ENCODE measurements at regions not wholly inside any gene's neighbourhood (a gene's known extent, or its start where the extent isn't known, plus 50 kb on each side); places are given as distances from the start of the nearest gene placed in this dataset.
"Not testable (repeated sequence)": the region's sequence is repeated elsewhere in the genome, so short reads cannot be mapped to it uniquely, and the experiment has no call there.

DNA sequence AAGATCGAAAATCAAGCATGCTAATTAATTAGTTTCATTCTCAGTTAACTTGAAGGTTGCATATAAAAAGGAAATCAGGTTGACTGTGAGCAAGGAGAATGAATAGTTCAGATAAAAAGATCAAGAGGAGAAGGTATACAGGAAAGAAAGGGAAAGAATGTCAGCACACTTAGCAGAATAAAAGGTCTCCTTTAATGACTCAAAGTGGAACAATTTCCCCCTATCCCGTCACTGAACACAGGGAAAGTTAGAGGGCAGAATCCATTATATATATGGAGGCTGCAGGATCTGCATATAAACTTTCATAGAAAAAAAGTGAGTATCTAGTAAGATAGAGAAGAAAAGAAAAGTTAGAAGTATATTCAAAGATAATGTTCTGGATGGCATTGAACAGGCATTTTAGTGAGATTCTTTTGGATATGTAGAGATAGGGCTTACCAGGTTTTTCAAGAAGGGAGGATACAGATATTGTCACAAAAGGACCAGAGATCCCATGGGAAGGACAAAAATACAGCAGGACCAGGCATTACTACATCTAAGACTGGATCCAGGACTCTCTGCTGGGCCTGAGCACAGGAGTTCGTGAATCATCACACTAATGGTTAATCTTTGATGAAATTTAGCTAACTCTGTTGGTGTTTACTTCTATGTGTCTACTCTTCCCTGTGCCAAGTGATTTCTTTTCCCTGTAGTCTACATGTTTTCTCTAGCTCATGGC, 988.2 kb upstream of the ARRDC3 start:
- no peak for DNase-seq

DNA sequence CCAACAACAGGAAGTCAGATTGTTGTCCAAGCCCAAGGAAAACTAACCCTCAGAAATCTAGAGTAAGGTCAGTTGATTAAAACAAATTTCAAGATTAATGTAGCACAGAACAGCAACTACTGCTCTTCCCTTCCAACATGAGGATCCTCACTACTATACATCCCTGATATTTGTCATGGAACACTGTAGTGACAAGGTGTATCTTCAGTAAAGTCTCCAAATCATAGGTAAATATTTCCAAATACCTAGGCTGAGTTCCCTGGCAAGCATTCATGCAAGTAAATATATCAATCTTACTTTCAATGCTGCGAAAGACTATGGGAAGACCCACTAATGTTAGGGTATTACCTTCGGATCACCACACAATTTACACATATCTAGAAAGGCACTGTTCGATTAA, 986.9 kb upstream of the ARRDC3 start:
- DNase-seq: no peak

DNA sequence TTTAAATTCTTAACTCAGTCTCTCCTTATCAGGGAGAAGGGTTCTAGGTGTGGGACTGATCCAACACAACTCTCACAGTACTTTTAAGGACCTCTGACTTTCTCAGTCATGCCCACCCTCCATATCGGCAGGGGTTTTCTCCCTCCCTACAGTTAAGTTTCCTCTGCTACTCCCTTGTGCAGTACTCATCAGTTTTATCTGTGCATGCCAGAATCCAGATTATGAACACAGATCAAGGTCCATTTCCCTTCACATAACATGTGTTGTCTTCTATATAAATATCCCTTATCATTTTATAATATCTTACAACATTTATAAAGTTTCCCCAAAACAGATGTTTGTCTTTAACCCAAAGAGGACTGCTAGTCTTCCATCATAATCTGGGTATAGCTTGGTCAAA, 986.5 kb upstream of the ARRDC3 start:
- no peak for DNase-seq

DNA sequence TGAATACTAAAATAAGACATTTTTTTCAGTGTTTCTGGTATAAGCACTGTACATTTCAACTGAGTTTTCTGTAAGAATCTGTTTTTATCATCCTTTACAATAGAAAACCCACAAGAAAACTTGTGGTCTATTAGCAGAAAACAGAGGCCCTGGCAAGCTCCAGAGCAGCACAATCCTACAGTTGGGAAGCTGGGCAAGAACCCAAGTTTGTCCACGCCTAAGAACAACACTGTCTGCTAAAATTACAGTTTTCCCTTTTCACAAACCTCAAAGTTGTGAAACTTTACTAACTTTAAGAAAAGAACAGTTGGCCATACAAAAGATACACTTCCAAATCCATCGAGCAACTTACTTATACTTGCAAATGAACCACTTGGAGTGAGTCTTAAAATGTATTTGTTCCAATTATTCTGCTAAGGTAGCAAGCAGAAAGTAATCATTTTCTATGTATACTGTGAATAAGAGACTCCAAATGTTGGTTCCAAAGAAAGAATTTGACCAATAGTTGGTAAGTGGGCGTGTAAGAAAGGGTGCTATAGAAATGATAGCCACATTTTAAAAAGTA, 982.0 kb upstream of the ARRDC3 start:
- DNase-seq: no peak

DNA sequence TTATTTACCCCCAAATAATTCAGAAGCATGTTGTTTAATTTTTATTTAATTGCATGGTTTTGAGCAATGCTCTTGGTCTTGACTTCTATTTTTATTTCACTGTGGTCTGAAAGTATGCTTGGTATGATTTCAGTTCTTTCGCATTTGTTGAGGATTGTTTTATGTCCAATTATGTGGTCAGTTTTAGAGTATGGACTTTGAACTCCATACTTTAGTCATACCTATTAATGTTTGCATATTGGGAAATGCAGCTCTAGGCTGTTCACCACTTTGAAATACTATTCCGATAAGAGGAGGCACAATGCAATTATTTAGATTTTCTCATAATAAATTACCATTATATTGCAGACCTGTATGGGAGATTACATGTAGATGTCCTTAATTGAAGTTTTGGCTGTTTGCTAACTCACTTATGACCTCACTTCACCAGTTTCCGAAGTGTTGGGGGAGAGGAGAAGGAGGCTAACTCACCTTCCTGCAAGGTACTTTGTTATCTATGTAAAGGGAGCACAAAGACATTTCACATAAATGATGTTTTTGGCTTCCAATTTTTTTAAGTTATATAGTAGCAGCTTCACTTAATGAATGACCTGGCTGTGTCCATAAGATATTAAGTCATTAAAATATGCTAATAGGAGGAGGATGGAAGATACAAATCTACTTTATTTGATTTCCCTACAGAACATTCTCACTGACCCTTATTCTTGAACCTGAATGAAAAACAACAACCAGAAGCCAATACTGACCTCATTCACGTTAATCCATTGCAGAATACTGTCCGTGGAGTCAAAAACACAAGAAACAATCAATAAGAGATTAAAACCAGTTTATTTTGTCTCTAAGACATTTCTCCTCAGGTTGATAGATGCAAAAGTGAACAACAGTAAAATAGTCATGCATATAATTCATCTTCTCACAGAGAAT, 970.3 kb upstream of the ARRDC3 start:
- DNase-seq: no peak

DNA sequence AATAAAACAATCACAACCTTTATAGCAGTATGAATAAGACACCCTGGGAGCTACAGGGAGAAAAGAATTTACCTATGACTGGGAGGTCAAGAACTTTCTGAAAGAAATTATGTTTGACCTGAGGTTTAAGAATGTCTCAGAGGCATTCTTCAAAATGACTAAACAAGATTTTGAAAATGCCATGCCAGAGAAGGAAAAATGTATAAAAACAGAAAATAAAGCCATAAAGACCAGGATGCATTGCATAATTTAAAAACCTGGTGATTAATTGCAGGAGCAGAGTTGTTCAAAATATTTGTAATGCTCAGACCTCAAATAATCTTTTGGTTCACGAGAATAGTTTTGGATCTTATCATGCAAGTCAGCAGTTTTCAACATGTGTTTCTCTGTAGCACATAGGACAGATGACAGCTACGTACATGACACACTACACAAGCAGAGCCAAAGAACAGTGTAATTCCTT, 954.7 kb upstream of the ARRDC3 start:
- DNase-seq: no peak

DNA sequence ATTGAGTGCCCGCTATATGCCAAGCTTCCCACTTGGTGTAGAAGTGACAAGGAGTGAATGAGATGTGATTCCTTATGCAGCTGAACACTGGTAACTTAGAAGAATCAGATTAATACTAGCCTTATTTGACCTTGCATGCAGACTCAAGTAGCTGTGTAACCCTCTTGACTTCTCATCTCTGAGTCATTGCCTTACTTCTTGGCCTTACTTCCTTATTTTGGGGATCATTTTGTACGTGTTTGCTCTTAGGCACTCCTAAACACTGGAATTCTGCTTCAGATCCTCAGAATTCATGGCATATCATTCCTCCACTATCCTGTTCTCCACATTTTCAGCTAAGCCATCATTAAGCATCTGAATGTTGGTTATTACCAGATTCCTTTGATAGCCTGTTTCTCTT, 948.9 kb upstream of the ARRDC3 start:
- no peak for DNase-seq

DNA sequence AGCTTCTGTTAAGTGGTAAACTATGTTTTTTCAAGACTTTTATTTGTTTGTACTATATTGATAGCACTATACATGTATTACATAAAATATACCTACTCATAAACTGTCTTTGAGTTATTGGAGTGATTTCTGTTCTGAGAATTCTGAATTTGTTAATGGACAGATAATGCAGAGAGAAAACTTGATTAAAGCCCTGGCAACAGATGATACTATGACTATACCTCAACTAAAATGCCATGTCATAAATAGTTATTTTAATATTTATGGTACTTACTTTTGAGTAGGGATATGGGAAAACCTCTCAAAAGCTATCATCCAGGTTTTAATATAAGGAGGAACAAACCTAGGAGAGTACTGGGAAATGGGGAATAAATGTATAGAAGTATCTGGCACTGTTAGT, 947.2 kb upstream of the ARRDC3 start:
- DNase-seq: no peak

DNA sequence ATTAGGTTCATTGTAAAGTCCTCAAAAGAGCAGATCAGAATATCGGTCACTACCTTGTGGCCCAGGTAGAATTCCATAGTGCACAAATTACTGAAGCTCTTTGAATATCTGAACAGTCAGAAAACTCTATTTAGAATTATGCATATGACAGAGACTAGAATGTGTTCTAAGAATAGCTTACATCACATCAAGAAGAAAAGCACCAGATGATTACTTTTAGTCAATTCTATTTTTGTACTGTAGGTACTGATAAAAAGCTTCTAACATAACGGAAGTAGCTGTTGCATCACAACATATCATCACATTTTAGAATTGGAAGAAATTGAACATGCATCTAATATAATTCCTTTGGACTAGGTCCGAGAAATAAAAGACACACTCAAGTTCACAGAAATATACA, 946.6 kb upstream of the ARRDC3 start:
- DNase-seq: no peak

DNA sequence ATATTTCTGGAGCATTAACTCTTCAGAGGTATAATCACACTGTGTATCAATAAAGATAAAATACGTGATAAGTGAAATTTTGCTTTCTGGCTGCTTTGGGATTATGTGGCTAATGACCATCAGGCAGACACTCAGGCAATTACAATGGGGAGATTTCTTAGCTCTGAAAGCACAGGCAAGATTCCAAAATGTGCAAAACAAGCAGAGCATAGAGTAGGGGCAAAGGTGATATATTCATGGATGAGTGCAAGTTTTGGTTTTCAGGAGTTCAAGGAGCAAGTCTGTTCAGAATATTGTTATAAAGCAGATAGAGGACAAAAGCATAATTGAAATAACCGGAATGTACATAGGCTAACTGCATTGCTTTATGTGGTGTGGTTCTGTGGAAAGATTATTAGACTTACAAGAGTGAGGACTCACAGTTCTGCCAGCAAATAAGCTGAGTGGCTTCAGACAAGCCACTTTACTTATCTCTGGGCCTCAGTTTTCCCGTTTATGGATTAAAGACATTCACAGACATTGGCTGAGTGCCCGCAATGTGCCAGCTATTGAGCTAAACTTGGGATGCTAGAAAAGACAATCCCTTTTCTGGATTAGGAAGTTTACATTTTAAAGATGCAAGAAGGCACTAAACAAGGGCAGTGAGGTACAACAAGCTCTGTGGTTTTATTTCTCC, 945.6 kb upstream of the ARRDC3 start:
- no peak for DNase-seq

DNA sequence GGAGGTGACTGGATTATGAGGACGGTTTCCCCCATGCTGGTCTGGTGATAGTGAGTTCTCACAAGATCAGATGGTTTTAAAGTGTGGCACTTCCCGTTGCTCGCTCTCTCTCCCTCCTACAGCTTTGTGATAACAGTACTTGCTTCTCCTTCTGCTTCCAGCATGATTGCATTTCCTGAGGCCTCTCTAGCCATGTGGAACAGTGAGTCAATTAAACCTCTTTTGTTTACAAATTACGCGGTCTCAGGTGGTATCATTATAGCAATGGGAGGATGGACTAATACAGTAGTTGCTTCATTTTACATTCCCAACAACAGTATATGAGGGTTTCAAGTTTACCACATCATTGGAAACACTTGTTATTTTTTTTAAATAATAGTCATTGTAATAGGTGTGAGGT, 937.3 kb upstream of the ARRDC3 start:
- no peak for DNase-seq

DNA sequence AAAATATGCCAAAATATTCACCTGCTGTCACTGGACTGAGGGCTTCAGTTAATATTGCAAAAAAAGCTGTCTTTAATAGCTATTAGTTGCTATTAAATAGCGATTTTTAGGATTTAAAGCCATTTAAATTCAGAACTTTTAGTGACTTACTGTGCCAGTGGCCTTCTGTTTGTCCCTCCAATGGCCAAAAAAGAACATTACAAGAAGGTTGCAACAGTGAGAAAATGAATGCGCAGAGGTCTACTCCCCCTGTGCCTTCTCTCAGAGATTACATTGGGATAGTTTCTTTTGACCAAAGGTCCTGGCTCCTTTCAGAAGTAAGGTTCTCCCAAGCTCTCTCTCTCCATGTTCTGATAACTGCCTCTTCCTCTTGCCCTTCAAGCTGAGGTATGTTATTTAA, 930.3 kb upstream of the ARRDC3 start:
- DNase-seq: no peak

DNA sequence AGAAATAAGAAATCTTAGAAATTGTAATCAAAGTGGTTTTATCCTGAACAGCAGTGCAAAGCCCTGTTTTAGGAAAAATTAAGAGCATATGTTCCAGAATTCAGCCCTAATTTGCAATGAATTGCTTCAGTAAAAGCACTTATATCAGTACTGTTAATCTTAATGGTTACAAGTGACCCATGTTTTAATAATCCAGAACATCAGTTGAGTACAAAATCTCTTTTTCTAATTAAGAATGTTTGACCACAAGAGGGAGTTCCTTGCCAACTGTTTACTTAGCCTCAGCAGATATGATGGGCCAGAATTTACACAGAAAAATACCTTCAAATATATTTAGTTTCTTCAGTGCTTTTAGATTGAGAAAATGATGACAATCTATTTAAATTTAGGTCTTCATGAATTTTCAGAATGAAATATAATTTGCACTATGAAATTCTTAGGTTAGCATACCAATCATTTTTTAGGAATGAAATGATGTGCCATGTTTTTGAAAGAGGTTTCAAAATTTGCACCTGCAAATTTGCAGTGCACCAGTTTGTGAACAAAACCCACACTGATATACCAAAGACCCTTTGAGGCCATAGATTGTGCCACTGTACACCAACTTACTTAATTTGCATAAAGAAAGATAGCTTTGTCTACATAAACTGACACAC, 926.3 kb upstream of the ARRDC3 start:
- no peak for DNase-seq

DNA sequence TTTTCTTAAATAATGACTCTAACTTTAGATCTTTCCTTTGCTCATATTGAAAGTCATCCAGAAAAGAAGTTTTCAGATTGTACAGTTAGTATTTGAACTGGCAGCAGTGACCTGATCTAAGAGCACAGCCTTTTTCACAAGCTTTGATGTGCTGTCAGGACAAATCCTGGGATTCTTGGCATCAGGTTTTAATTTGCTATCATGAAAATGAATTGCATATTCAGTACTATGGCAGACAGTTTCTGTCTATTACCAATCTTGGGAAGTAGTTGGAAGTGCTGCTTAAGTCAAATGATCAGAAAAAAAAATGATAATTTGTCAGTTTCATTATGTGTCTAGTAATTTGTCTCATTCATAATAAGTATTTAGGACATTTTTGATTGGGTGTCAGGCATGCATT, 925.6 kb upstream of the ARRDC3 start:
- DNase-seq: no peak

DNA sequence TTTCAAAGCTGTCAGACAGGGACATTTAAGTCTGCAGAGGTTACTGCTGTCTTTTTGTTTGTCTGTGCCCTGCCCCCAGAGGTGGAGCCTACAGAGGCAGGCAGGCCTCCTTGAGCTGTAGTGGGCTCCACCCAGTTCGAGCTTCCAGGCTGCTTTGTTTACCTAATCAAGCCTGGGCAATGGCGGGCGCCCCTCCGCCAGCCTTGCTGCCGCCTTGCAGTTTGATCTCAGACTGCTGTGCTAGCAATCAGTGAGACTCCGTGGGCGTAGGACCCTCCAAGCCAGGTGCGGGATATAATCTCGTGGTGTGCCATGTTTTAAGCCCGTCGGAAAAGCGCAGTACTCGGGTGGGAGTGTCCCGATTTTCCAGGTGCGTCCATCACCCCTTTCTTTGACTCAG, 919.2 kb upstream of the ARRDC3 start:
- DNase-seq: not testable (repeated sequence)

DNA sequence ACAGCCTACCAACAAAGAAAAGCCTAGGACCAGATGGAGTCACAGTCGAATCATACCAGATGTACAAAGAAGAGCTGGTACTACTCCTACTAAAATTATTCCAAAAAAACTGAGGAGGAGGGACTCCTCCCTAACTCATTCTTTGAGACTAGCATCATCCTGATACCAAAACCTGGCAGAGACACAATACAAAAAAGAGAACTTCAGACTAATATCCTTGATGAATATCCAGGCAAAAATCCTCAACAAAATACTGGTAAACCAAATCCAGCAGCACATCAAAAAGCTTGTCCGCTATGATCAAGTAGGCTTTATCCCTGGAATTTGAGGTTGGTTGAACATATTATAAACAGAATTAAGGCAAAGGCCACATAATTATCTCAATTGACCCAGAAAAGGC, 900.4 kb upstream of the ARRDC3 start:
- DNase-seq: no peak

DNA sequence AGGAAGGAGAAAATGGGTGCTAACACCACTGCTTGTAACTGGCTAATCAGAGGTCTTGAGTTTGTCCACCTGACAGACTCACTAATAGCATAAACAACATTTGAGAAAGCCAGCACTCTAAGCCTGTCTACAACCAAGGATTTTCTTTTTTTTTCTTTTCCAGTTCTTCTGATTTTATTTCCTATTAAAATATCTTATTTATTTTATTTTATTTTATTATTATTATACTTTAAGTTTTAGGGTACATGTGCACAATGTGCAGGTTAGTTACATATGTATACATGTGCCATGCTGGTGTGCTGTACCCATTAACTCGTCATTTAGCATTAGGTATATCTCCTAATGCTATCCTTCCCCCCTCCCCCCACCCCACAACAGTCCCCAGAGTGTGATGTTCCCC, 888.6 kb upstream of the ARRDC3 start:
- DNase-seq: not testable (repeated sequence)

DNA sequence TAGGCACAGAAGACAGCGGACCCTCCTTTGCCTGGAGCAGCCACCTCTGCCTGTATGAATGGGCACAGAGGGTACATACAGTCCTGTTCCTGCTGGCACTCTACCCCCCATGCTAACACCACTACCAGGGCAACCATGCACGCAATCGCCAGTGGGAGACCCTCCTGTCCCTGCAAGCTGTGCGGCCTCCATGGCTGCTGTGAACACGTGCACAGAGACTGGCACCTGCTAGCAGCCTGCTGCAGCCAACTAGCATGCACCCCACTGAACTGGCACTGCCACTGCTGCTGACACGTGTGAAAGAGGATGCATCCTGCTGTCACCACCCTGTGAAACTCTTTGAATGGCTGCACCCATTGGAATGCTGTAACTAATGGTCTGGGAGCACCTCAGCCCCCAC, 885.2 kb upstream of the ARRDC3 start:
- no peak for DNase-seq

DNA sequence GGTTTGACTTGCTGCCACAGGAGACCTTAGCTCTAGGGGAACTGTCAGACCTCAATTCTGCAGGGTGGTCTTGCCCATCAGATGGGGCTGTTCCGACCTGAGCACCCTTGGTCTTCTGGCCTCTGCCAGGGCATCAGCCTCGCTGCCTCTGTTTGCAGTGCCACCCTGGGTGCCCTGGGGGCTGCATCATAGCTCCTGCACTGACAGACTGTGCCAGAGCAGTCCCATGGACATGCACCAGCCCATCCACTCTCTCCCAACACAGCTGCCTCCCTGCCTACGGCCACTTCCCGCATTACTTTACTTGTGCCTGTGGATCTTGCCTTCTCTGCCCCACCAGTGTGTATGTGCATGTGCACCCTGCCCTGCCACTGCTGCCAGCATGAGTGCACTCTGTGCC, 884.7 kb upstream of the ARRDC3 start:
- DNase-seq: no peak

DNA sequence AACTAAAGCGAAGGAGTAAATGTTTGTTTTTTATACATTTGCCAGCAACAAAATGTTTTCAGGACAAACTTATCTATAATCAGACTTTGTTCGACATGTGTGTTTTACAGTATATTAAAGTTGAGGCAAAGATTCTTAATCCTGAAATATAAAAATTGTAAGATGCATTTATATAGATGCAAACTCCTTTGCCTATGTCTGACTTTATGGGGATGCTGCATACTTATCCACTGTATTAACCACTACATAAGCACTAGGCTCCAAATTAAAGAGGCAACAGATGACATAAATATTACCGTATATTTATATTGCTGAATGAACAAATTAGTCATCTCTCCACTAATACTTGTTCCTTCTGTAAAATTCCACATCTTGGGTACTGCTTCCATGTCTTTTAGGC, 882.7 kb upstream of the ARRDC3 start:
- DNase-seq: no peak

DNA sequence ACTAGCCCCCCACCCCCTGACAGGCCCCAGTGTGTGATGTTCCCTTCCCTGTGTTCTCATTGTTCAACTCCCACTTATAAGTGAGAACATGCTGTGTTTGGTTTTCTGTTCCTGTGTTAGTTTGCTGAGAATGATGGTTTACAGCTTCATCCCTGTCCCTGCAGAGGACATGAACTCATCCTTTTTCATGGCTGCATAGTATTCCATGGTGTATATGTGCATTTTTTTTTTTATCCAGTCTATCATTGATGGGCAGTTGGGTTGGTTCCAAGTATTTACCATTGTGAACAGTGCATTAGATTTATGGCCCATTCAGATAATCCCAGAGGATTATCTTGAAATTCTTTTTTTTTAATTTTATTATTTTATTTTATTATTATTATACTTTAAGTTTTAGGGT, 872.5 kb upstream of the ARRDC3 start:
- DNase-seq: not testable (repeated sequence)

DNA sequence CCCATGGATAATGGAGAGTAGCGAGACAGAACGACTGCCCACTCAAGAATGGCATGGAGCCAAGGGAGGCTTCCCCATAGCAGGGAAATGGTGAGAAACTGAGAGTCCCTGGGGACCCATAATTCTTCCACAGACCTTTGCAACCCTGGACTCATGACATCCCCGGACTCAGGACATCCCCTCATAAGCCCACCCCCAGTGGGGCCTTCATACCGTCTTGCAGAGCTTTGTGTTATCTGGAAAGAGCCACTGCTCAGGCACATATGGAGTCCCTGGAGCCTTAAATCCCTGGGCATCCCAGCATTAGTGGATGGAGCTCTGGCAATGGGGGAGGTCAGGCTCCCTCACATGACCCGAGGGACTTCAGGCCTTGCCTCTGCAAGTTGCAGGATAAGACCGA, 865.4 kb upstream of the ARRDC3 start:
- DNase-seq: no peak

DNA sequence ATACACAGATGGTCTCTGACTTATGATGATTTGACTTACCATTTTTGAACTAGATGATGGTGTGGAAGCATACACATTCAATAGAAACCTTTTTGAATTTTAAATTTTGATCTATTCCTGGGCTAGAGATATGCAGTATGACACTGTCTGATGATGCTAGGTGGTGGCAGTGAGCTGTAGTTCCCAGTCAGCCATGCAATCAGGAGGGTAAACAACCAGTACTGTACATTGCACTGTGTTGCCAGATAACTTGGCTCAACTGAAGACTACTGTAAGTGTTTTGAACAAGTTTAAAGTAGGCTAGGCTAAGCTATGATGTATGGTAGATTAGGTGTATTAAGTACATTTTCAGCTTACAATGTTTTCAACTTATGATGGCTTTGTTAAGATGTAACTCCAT, 859.1 kb upstream of the ARRDC3 start:
- DNase-seq: no peak
